B cell (primary cell): ENCODE measurements at regions not wholly inside any gene's neighbourhood (a gene's known extent, or its start where the extent isn't known, plus 50 kb on each side); places are given as distances from the start of the nearest gene placed in this dataset.

Experiments
- ATAC-seq: fragments of 200-7000 bp; cut with Tn5 transposase; one replicate; pipeline ENCODE4 v1.10.0; 2021; ENCODE audit warnings: low read depth, mild to moderate bottlenecking, moderate number of reproducible peaks, moderate library complexity
- CTCF ChIA-PET: fragments of 350-600 bp; sonication (Branson Sonifier 250); formaldehyde crosslinking; loops from one replicate; lab custom pipeline; 2021; ENCODE audit warnings: antibody characterized with exemption, inconsistent platforms; lab: Charles Lee
- POLR2A ChIA-PET: fragments of 350-600 bp; sonication (Branson Sonifier 250); formaldehyde crosslinking; loops from one replicate; lab custom pipeline; 2021; ENCODE audit warnings: antibody characterized with exemption; lab: Charles Lee
- DNase-seq: peaks from one replicate; pipeline ENCODE4 v3.0.0; 2013
- H2AFZ ChIP-seq: 2 replicates; pipeline ENCODE4 v1.6.1; 2012; ENCODE audit warnings: mild to moderate bottlenecking, low read depth, low read length; ENCODE audit not compliant: insufficient read depth, poor library complexity, severe bottlenecking
- H3K27ac ChIP-seq, 2 donors: 1 replicate in 1 of 2; 2 replicates in 1 of 2; pipeline ENCODE4 v1.5.1; 2012 to 2013; ENCODE audit warnings: low read length in 2 of 2, mild to moderate bottlenecking in 2 of 2, moderate library complexity in 1 of 2
- H3K27me3 ChIP-seq, 4 experiments: fragments of 200-600 bp in 1 of 4; sonication (generic) in 1 of 4; replicated peaks in 1 of 4; 1 replicate in 2 of 4; 2 replicates in 2 of 4; pipeline versions ENCODE4 v1.6.1 to v1.7.0; 2013 to 2016; ENCODE audit warnings: low read length in 3 of 4, mild to moderate bottlenecking in 2 of 4, mixed read lengths in 1 of 4, moderate library complexity in 1 of 4; ENCODE audit not compliant: insufficient read depth in 4 of 4, control insufficient read depth in 3 of 4; ENCODE audit errors: control extremely low read depth in 1 of 4
- H3K36me3 ChIP-seq, 2 experiments: replicated peaks in 1 of 2; 1 replicate in 1 of 2; 2 replicates in 1 of 2; pipeline versions ENCODE4 v1.6.1 to v1.7.1; 2013; ENCODE audit warnings: low read length in 1 of 2; ENCODE audit not compliant: insufficient read depth in 2 of 2, control insufficient read depth in 1 of 2; ENCODE audit errors: control extremely low read depth in 1 of 2, extremely low read depth in 1 of 2
- H3K4me1 ChIP-seq, 2 donors: fragments of 200-600 bp in 1 of 2; sonication (generic) in 1 of 2; 1 replicate in 1 of 2; 2 replicates in 1 of 2; pipeline versions ENCODE4 v1.5.1 to v1.6.1; 2013 to 2017; ENCODE audit warnings: low read length in 2 of 2; ENCODE audit not compliant: control insufficient read depth in 2 of 2, insufficient read depth in 2 of 2
- H3K4me2 ChIP-seq: replicated peaks from 2 replicates; pipeline ENCODE3; 2012; ENCODE audit warnings: mild to moderate bottlenecking, low read depth, low read length; ENCODE audit not compliant: poor library complexity, severe bottlenecking
- H3K4me3 ChIP-seq, 5 experiments: fragments of 200-600 bp in 1 of 5; sonication (generic) in 1 of 5; 1 replicate in 3 of 5; 2 replicates in 2 of 5; pipeline versions ENCODE4 v1.5.1 to v1.7.0; 2011 to 2016; ENCODE audit warnings: low read length in 4 of 5, mild to moderate bottlenecking in 4 of 5, low read depth in 2 of 5, control low read depth in 1 of 5, moderate library complexity in 1 of 5; ENCODE audit not compliant: insufficient read depth in 1 of 5; ENCODE audit errors: control extremely low read depth in 1 of 5, extremely low read depth in 1 of 5
- H3K79me2 ChIP-seq: fragments of 200-600 bp; sonication (generic); one replicate; pipeline ENCODE4 v1.6.0; 2016; ENCODE audit warnings: low read length; ENCODE audit not compliant: control insufficient read depth, insufficient read depth
- H3K9ac ChIP-seq: fragments of 200-600 bp; sonication (generic); 2 replicates; pipeline ENCODE4 v1.6.1; 2017; ENCODE audit warnings: mild to moderate bottlenecking, low read length, moderate library complexity
- H3K9me3 ChIP-seq, 3 donors: one replicate each; pipeline versions ENCODE4 v1.6.1 to v1.7.1; 2013; ENCODE audit warnings: low read length in 2 of 3; ENCODE audit not compliant: control insufficient read depth in 2 of 3, insufficient read depth in 1 of 3; ENCODE audit errors: control extremely low read depth in 1 of 3
- H4K20me1 ChIP-seq: 2 replicates; pipeline ENCODE4 v1.6.0; 2012; ENCODE audit warnings: mild to moderate bottlenecking, low read length; ENCODE audit not compliant: insufficient read depth, control insufficient read depth, poor library complexity, severe bottlenecking
- H3K27ac Mint-ChIP-seq: one replicate; pipeline ENCODE4 v1.8.0; 2021; ENCODE audit warnings: mixed read lengths
- H3K27me3 Mint-ChIP-seq: one replicate; pipeline ENCODE4 v1.8.0; 2021; ENCODE audit warnings: mixed read lengths
- H3K4me1 Mint-ChIP-seq: one replicate; pipeline ENCODE4 v1.8.0; 2021; ENCODE audit warnings: mixed read lengths
- H3K4me3 Mint-ChIP-seq: one replicate; pipeline ENCODE4 v1.8.0; 2021; ENCODE audit warnings: mixed read lengths
- H3K9me3 Mint-ChIP-seq: one replicate; pipeline ENCODE4 v1.8.0; 2022; ENCODE audit warnings: mixed read lengths; ENCODE audit not compliant: insufficient read depth
- EZH2 ChIP-seq: IDR thresholded peaks from 2 replicates; pipeline ENCODE4 v1.6.1; 2012; ENCODE audit warnings: borderline replicate concordance, low read depth, mild to moderate bottlenecking, moderate library complexity, low read length; ENCODE audit not compliant: insufficient read depth, poor library complexity, severe bottlenecking
- WGBS: methylation state at CpG from one replicate; pipeline ENCODE4 v1.1.5; 2013; ENCODE audit warnings: missing lambda C conversion rate; ENCODE audit not compliant: insufficient coverage; 5-methylcytosine and 5-hydroxymethylcytosine counted together
- intact Hi-C: fragments of 100-400 bp; cut with micrococcal nuclease; formaldehyde crosslinking; loops from one replicate; pipeline ENCODE4 v1.10.0; 2022
- TF ChIP-seq, protein P1 (sequence below): fragments of 200-600 bp; IDR thresholded peaks from one replicate; pipeline ENCODE4 v1.8.0; 2022; ENCODE audit warnings: antibody characterized with exemption, mild to moderate bottlenecking

DNA sequence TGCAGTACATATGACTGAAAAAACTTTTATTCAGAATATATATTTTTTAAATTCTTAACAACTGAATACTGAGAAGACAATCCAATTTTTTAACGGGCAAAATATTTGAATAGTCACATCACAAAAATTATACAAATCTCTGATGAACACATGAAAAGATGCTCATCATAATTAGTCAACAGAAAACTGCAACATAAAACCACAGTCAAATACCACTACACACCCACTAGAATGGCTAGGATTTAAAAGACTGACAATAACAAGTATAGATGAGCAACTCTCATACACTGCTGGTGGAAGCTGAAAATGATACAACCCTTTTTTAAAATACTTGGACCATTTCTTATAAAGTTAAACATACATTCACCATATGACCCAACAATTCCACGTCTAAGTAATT is 87.7 kb upstream of the TNFSF4 start:
- Mint-ChIP-seq H3K27me3 (no peaks in the 10 kb centered on the region), H3K27ac (no peak overlapping the region), H3K4me1 (peaks cover 13% of the 10 kb centered on the region), H3K4me3 (no peak overlapping the region), H3K9me3 (peaks cover 10% of the 10 kb centered on the region)
- Histone ChIP-seq H3K27ac (no peak overlapping the region), H3K79me2 (no peaks in the 10 kb centered on the region), H3K4me1 (peaks cover 12% of the 10 kb centered on the region in 2 donors), H4K20me1 (no peaks in the 10 kb centered on the region), H3K4me3 (no peak overlapping the region), H3K36me3 (no peaks in the 10 kb centered on the region), H3K27me3 (no peaks in the 10 kb centered on the region), H3K9ac (no peak overlapping the region), H3K9me3 (no peaks in the 10 kb centered on the region), H2AFZ (no peak overlapping the region), H3K4me2 (no peak overlapping the region)
- ChIA-PET CTCF (interaction anchor here (1.2 kb wide), 1 partner anchor 92 kb away, joined by 3 read pairs; no protein-coding TSS in a partner anchor), POLR2A (no interaction called here)
- DNase-seq, result no peak
- intact Hi-C loops, result no loop called here
- TF ChIP-seq, protein P1, sequence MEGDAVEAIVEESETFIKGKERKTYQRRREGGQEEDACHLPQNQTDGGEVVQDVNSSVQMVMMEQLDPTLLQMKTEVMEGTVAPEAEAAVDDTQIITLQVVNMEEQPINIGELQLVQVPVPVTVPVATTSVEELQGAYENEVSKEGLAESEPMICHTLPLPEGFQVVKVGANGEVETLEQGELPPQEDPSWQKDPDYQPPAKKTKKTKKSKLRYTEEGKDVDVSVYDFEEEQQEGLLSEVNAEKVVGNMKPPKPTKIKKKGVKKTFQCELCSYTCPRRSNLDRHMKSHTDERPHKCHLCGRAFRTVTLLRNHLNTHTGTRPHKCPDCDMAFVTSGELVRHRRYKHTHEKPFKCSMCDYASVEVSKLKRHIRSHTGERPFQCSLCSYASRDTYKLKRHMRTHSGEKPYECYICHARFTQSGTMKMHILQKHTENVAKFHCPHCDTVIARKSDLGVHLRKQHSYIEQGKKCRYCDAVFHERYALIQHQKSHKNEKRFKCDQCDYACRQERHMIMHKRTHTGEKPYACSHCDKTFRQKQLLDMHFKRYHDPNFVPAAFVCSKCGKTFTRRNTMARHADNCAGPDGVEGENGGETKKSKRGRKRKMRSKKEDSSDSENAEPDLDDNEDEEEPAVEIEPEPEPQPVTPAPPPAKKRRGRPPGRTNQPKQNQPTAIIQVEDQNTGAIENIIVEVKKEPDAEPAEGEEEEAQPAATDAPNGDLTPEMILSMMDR, result no peak
- TF ChIP-seq EZH2, result no peak
- no peak for ATAC-seq
- WGBS, result 92% methylated on average over 2 of the region's 2 CpGs

DNA sequence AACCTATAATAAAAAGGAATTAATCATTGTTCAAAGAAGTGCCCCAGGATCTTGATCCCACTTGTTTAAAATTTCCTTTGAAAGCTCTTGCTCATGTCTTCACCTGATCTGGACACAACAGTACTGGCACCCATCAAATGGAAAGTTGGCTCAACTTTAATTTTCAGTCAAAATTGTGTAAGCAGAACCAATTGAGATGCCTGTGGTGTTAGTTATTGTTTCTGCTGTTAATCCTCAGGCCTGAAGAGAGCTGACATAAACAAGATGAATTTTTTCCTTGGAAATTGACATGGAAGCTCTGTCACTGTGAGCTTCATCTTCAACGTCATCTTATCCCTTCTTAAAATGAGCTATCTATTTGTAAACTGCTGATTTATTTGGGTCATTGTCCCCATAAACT is 88.3 kb upstream of the TNFSF4 start:
- Histone ChIP-seq H3K4me1 (peaks cover 12% of the 10 kb centered on the region in 2 donors), H4K20me1 (no peaks in the 10 kb centered on the region), H3K4me2 (no peak overlapping the region), H3K9ac (no peak overlapping the region), H3K36me3 (no peaks in the 10 kb centered on the region), H3K27me3 (no peaks in the 10 kb centered on the region), H3K9me3 (no peaks in the 10 kb centered on the region), H3K27ac (no peak overlapping the region), H2AFZ (no peak overlapping the region), H3K4me3 (no peak overlapping the region), H3K79me2 (no peaks in the 10 kb centered on the region)
- no peak for TF ChIP-seq EZH2
- TF ChIP-seq, protein P1, result no peak
- no peaks in the 10 kb centered on the region for H3K27me3 Mint-ChIP-seq
- ChIA-PET CTCF (interaction anchor here (1.2 kb wide), 1 partner anchor 92 kb away, joined by 3 read pairs; no protein-coding TSS in a partner anchor), POLR2A (no interaction called here)
- ATAC-seq (no peak), DNase-seq (no peak)
- H3K4me1 Mint-ChIP-seq, result peaks cover 17% of the 10 kb centered on the region
- no peak overlapping the region for H3K27ac Mint-ChIP-seq
- intact Hi-C loops, result no loop called here
- no peak overlapping the region for H3K4me3 Mint-ChIP-seq
- WGBS, result no CpG with 5 or more reads among the region's 1 CpG
- peaks cover 10% of the 10 kb centered on the region for H3K9me3 Mint-ChIP-seq
